Mesodermal cell (in vitro differentiated cells): ENCODE measurements at regions not wholly inside any gene's neighbourhood (a gene's known extent, or its start where the extent isn't known, plus 50 kb on each side); places are given as distances from the start of the nearest gene placed in this dataset.

Experiments
- H3K27ac ChIP-seq: 2 replicates; pipeline ENCODE4 v1.7.0; 2013; ENCODE audit warnings: mild to moderate bottlenecking, low read depth, low read length, moderate library complexity; ENCODE audit not compliant: severe bottlenecking
- H3K36me3 ChIP-seq: 2 replicates; pipeline ENCODE4 v1.7.1; 2013; ENCODE audit warnings: mild to moderate bottlenecking, low read length, moderate library complexity; ENCODE audit not compliant: control insufficient read depth, insufficient read depth
- H3K4me1 ChIP-seq: one replicate; pipeline ENCODE4 v1.7.1; 2013; ENCODE audit warnings: mild to moderate bottlenecking, low read length; ENCODE audit not compliant: insufficient read depth, control insufficient read depth, poor library complexity, severe bottlenecking
- H3K4me3 ChIP-seq: 2 replicates; pipeline ENCODE4 v1.7.0; 2013; ENCODE audit warnings: low read length, control low read depth, mild to moderate bottlenecking; ENCODE audit not compliant: insufficient read depth, poor library complexity, severe bottlenecking; ENCODE audit errors: extremely low read depth
- H3K9me3 ChIP-seq: 2 replicates; pipeline ENCODE4 v1.7.1; 2013; ENCODE audit warnings: mild to moderate bottlenecking, low read length, moderate library complexity; ENCODE audit not compliant: control insufficient read depth
- WGBS, 2 experiments: methylation state at CpG; one replicate each; pipeline ENCODE4 v1.1.5; 2013; ENCODE audit warnings: missing lambda C conversion rate in 2 of 2; ENCODE audit not compliant: insufficient coverage in 2 of 2; 5-methylcytosine and 5-hydroxymethylcytosine counted together

DNA sequence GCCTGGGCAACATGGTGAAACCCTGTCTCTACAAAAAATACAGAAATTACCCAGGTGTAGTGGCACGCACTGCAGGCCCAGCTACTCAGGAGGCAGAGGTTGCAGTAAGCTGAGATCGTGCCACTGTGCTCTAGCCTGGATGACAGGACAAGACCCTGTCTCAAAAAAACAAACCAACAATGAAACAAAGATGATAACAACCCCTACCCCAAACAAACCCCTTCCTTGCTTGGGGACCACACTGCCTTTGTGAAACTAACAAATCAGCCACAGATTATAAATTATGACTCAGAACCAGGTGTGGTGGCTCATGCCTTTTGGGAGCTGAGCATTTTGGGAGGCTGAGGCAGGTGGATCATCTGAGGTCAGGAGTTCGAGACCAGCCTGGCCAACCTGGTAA is 75.3 kb upstream of the RPH3AL start:
- H3K9me3 ChIP-seq, result peaks cover 17% of the 10 kb centered on the region
- no peak overlapping the region for H3K4me3 ChIP-seq
- no peak overlapping the region for H3K27ac ChIP-seq
- no peaks in the 10 kb centered on the region for H3K36me3 ChIP-seq
- H3K4me1 ChIP-seq, result no peaks in the 10 kb centered on the region
- WGBS, 2 experiments, result 70 to 80% methylated on average over 1 to 2 of the region's 3 CpGs

DNA sequence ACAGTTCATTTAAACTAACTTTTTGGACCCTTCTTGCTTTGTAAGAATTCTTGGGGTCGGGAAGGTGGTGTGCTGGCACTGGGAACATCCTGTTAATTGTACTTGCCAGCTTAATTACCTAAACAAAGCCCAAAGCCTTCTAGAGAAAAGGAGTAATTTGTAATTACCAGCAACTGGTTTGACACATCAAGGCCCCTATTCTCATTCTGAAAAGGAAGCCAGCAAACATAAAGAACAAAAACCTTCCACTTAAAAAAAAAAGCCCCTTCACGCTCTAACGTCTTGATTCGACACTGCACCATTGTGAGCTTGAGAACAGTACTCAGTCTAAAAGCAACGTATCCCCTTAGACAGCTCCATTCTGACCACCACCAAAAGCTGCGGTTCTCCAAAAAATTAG is 74.7 kb upstream of the RPH3AL start:
- Histone ChIP-seq H3K36me3 (no peaks in the 10 kb centered on the region), H3K9me3 (peaks cover 17% of the 10 kb centered on the region), H3K4me1 (no peaks in the 10 kb centered on the region), H3K27ac (no peak overlapping the region), H3K4me3 (no peak overlapping the region)
- 28% methylated on average over 4 of the region's 6 CpGs; no CpG with 5 or more reads in 1 of the 2 experiments for WGBS, 2 experiments

GRCh38 chr17:422196-422930 is 69.8 kb upstream of the RPH3AL start:
- H3K4me1 ChIP-seq, result no peaks in the 10 kb centered on the region
- no peak overlapping the region for H3K4me3 ChIP-seq
- no peak overlapping the region for H3K27ac ChIP-seq
- whole genome bisulfite sequencing, 2 experiments, result 86 to 92% methylated on average over 10 to 12 of the region's 16 CpGs
- H3K9me3 ChIP-seq, result peaks cover under 1% of the 10 kb centered on the region
- H3K36me3 ChIP-seq, result no peaks in the 10 kb centered on the region

DNA sequence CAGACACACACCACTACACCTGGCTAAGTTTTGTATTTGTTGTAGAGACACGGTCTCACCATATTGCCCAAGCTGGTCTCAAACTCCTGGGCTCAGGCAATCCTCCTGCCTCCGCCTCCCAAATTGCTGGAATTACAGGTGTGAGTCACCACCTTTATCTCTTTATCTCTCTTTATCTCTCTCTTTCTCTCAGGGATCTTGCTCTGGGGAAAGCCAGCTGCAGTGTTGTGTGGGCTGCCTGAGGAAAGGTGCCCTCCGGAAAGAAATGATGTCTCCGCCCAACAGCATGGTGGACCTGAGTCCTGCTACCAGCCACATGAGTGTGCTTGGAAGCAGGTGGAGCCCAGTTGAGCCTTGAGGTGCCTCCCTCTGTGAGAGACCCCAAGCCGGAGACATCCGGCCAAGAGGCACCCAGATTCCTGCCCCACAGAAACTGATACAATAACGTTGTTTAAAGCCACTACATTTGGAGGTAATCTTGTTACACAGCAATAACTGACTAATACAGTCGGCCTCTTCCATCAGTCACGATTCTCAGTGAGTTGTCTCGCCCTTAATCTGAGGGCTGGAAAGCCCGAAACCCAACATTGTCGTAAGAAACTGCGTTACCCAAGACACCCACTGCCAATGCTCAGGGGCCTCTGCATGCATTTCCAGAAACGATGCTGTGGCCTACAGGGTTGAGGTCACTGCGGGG is 68.0 kb upstream of the RPH3AL start:
- Histone ChIP-seq H3K27ac (no peak overlapping the region), H3K4me3 (no peak overlapping the region), H3K9me3 (no peaks in the 10 kb centered on the region), H3K36me3 (no peaks in the 10 kb centered on the region), H3K4me1 (no peaks in the 10 kb centered on the region)
- 93 to 96% methylated on average over 12 of the region's 15 CpGs for WGBS, 2 experiments

DNA sequence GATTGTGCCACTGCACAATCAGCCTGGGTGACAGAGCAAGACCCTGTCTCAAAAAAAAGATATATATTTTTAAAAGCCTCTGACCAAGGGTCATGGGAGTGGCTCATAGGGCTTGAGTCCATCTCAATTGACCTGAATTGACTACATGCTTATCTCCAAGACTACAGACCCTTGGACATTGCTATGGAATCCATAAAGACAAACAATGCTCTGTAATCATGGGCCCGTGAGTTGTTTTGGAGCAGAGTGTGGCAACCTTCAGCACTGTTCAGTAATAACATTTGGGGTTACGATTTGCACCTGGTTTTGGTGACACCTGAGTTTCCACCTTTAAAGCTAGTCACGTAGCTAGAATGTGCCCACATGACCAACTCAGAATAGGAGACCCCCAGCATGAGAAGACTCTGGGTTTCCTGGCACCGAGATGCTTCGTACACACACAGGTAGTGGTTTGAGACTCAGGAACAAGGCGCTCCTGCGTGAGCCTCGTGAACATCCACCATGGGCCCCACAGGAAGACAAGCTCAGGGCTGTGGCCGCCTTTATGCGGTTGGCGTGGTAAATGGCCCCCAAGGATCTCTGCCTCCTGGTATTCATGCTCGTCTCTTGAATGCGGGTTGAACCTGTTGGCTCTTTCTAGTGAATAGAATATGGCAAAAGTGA is 66.6 kb upstream of the RPH3AL start:
- Histone ChIP-seq H3K9me3 (no peaks in the 10 kb centered on the region), H3K36me3 (peaks cover 8% of the 10 kb centered on the region), H3K4me3 (no peak overlapping the region), H3K27ac (no peak overlapping the region), H3K4me1 (no peaks in the 10 kb centered on the region)
- WGBS, 2 experiments, result 94 to 96% methylated on average over 9 to 13 of the region's 13 CpGs

- no peak overlapping the region for H3K4me3 ChIP-seq
- WGBS, 2 experiments, result 91 to 100% methylated on average over 2 to 5 of the region's 8 CpGs
- H3K9me3 ChIP-seq, result no peaks in the 10 kb centered on the region
- no peak overlapping the region for H3K27ac ChIP-seq
- H3K36me3 ChIP-seq, result peaks cover 11% of the 10 kb centered on the region
- no peaks in the 10 kb centered on the region for H3K4me1 ChIP-seq
Measured at GRCh38 chr17:418421-418751, 65.8 kb upstream of the RPH3AL start.

GRCh38 chr17:417691-418420 is 65.2 kb upstream of the RPH3AL start:
- Histone ChIP-seq H3K4me1 (no peaks in the 10 kb centered on the region), H3K9me3 (no peaks in the 10 kb centered on the region), H3K36me3 (peaks cover 14% of the 10 kb centered on the region), H3K27ac (no peak overlapping the region), H3K4me3 (no peak overlapping the region)
- 90 to 92% methylated on average over 15 to 16 of the region's 16 CpGs for WGBS, 2 experiments

GRCh38 chr17:416293-417206 is 63.9 kb upstream of the RPH3AL start:
- Histone ChIP-seq H3K9me3 (no peaks in the 10 kb centered on the region), H3K27ac (no peak overlapping the region), H3K4me1 (no peaks in the 10 kb centered on the region), H3K4me3 (no peak overlapping the region), H3K36me3 (peaks cover 16% of the 10 kb centered on the region)
- WGBS, 2 experiments, result 89% methylated on average over 17 to 19 of the region's 23 CpGs

DNA sequence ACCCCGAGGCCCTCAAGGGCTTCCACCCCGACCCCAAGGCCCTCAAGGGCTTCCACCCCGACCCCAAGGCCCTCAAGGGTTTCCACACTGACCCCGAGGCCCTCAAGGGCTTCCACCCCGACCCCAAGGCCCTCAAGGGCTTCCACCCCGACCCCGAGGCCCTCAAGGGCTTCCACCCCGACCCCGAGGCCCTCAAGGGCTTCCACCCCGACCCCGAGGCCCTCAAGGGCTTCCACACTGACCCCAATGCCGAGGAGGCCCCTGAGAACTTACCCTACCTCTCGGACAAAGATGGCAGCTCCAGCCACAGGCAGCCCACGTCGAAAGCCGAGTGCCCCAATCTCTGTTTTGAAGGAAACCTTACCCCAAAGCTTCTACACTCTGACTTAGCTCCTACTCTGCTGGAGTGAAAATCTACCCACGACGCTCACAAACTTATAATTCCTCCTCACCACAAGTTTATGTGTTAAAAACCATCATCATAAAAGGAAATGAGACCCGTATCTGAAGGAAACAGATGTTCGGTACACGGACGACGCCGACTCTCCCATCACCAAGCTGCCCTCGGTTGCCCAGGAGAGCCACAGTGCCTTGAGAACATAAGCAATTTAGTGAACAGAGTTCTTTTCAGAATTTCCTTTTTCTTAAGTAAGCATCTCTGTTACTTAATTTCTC is 61.2 kb upstream of the RPH3AL start:
- no peaks in the 10 kb centered on the region for H3K4me1 ChIP-seq
- WGBS, 2 experiments, result 91 to 92% methylated on average over 20 to 22 of the region's 25 CpGs
- no peak overlapping the region for H3K27ac ChIP-seq
- H3K36me3 ChIP-seq, result peaks cover 16% of the 10 kb centered on the region
- no peaks in the 10 kb centered on the region for H3K9me3 ChIP-seq
- H3K4me3 ChIP-seq, result no peak overlapping the region
